ENCODE measurements at regions not wholly inside any gene's neighbourhood (a gene's known extent, or its start where the extent isn't known, plus 50 kb on each side); places are given as distances from the start of the nearest gene placed in this dataset.

DNA sequence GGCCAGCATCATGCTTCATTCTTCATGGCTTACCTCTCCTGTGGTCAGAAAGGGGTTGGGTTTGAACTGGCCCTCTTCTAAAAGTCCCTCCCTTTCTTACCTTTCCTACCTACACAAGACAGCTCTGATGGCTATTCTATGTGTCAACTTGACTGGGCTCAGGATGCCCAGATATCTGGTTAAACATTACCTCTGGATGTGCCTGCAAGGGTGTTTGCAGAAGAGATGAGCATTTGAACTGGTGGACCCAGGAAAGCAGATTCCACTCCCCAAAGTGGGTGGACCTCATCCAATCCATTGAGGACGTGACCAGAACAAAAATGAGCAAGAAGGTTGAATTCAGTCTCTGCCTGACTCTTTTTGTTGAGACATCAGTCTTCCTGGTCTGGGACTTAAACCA, 79.0 kb upstream of the TCF7L2 start:
- no peak for DNase-seq (ENCODE audit: low read depth)

DNA sequence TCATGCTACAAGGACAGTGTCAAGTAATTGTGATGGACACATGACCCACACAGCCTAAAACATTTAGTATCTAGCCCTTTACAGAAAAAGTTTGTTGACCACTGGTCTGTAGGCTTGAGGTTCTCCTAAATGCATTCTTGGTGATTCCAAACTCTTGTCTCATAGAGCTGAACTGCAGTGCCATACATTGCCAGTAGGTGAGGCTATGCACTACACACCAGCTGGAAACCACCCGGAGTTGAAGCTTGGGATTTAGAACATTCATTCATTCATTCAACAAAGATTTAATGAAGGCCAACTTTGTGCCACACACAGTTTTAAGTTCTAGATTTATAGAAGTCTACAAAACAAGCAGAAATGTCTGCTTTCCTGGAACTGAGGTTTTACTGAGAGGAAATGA, 77.3 kb upstream of the TCF7L2 start:
- DNase-seq (ENCODE audit: low read depth) = no peak

DNA sequence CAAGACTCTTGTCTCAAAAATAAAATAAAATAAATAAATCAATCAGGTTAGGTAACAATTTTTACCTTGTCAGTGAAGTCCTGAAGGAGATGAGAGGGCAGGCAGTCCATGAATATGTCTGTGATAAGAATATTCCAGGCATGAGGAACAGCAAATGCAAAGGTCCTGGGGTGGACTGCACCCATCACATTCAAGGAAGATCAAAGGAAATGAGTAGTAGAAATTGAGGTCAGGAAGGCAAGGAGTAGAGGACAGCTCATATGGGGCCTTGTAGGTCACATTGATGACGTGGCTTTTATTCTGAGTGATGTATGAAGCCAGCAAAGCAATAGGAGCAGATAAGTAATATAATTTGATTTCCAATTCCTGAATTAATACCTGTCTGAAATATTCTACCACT, 76.5 kb upstream of the TCF7L2 start:
- no peak for DNase-seq (ENCODE audit: low read depth)

- DNase-seq (ENCODE audit: low read depth) = no peak
Measured at GRCh38 chr10:112874982-112875381, 75.1 kb upstream of the TCF7L2 start.

- peak; percentile 50 for DNase-seq (ENCODE audit: low read depth)
Measured at GRCh38 chr10:112875476-112876267, 74.4 kb upstream of the TCF7L2 start.

GRCh38 chr10:112880633-112881530, 69.2 kb upstream of the TCF7L2 start:
- DNase-seq (ENCODE audit: low read depth) = no peak

GRCh38 chr10:112883360-112884178, 66.5 kb upstream of the TCF7L2 start:
- DNase-seq (ENCODE audit: low read depth) = no peak

DNA sequence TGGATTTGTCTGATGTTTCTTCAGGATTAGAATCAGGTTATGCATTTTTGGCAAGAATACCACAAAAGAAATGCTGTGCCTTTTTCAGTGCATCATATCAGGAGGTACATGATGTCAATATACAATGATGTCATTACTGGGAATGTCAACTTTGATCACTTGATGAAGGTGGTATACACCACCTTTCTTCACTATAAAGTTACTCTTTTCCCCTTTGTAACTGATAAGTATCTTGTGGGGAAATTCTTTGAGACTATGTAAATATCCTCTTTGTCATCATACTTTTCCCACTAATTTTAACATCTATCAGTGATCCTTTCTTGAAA, 65.9 kb upstream of the TCF7L2 start:
- no peak for DNase-seq (ENCODE audit: low read depth)

DNA sequence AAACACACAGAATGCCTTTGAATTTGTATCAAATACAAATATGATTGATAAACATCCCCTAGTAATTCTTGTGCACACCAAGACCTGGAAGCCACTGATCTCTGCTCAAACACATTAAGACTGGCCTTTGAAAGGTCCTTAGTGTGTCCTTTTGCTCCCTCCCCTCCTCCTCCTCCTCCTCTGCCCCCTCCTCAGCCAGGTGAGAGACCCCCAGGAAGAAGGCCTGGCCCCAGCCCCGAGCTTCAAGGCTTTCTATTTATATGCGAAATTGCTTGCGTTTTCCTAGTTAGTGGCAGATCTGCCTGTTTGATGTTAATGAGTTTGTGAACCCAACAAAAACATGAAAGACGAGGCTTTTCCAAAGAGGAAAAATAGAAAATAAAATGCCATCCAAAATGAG, 63.6 kb upstream of the TCF7L2 start:
- DNase-seq (ENCODE audit: low read depth) = no peak

- DNase-seq (ENCODE audit: low read depth) = peak; percentile 16
Measured at GRCh38 chr10:112887968-112888367, 62.1 kb upstream of the TCF7L2 start.

DNA sequence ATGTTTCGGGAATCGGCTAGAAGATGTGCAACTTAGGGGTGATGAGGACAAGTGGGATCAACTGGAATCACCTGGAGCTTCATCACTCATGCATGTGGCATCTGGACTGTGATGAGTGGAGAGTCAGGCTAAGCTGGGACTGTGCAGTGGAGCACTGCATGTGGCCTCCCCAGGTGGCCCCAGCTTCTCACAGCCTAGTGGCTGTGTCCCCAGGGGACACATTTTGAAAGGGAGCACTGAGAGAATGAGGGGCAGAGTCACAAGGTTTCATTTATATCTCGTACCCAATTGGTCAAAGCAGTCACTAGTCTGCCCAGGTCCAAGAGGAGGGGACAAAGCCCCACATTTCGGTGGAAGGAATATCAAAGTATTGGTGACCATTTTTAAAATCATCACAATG, 54.8 kb upstream of the TCF7L2 start:
- DNase-seq (ENCODE audit: low read depth) = no peak

GRCh38 chr10:112896273-112896672, 53.8 kb upstream of the TCF7L2 start:
- DNase-seq (ENCODE audit: low read depth) = no peak

DNA sequence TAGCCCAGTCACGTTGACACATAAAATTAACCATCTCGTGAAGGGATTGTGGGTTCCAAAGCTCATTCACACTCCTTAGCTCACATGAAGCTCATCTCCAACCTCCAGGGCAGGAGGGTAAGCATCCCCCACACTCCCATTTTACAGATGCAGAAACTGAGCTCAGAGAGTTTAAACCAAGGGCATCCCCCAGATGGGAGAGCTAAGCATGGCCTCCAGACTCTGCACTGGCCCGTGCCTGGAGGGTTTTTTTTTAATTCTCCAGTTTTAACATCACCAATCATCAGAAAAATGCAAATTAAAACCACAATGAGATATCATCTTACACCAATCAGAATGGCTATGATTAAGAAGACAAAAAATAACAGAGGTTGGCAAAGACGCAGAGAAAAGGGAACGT, 53.3 kb upstream of the TCF7L2 start:
- peak; percentile 9 for DNase-seq (ENCODE audit: low read depth)

GRCh38 chr10:112898540-112899390, 51.3 kb upstream of the TCF7L2 start:
- no peak for DNase-seq (ENCODE audit: low read depth)

DNA sequence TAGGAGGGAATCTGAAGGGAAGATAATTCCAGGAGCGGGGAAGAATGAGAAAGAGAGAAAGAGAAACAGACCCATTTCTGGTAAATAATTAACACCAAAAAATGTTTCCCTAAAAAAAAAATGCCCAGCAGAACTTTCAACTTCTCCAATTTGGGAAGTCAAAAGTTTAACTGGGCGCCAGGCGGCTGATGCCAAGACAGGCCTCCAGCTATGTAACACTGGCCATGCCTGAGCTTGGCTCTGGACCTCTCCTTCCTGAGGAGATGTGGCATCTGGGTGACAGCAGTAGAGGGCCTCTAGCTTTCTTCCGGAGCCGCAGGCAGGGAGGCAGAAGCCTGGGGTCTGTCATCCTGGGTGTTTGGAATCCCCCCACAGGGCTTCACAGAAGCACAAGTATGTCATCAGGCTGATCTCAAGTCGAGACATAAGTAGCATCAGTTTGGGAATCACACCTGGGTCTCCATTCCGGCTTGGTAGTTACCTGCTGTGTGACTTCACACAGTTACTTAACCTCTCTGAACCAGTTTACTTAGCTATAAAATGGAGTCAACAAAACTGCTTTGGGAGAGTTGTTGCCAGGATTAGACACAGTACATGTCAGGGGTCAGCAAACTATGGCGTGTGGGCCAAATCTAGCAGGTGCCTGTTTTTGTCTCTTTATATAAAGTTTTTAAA, 50.5 kb upstream of the TCF7L2 start:
- DNase-seq (ENCODE audit: low read depth) = no peak
